RWPE2 (cell line): ENCODE measurements at regions not wholly inside any gene's neighbourhood (a gene's known extent, or its start where the extent isn't known, plus 50 kb on each side); places are given as distances from the start of the nearest gene placed in this dataset.

Experiments used
- ATAC-seq: fragments of 200-7000 bp; cut with Tn5 transposase; 3 replicates; pipeline ENCODE4 v1.9.1; 2021; ENCODE audit warnings: low read depth
- DNase-seq: peaks from one replicate; pipeline ENCODE4 v3.0.0-alpha.2; 2020; ENCODE audit warnings: low spot score
- H3K27ac ChIP-seq: fragments of 450-650 bp; 2 replicates; pipeline ENCODE4 v1.5.1; 2017; ENCODE audit warnings: mild to moderate bottlenecking; ENCODE audit not compliant: poor library complexity, severe bottlenecking
- H3K27me3 ChIP-seq: fragments of 250-450 bp; sonication (Bioruptor Pico); 2 replicates; pipeline ENCODE4 v1.5.1; 2021; ENCODE audit warnings: mild to moderate bottlenecking, moderate library complexity; ENCODE audit not compliant: insufficient read depth, poor library complexity, severe bottlenecking
- H3K36me3 ChIP-seq: fragments of 250-450 bp; sonication (Bioruptor Pico); 2 replicates; pipeline ENCODE4 v1.5.1; 2020; ENCODE audit warnings: low read depth, mild to moderate bottlenecking, moderate library complexity
- H3K4me1 ChIP-seq: fragments of 250-450 bp; sonication (Bioruptor Pico); 2 replicates; pipeline ENCODE4 v1.5.1; 2021; ENCODE audit warnings: mild to moderate bottlenecking, moderate library complexity; ENCODE audit not compliant: insufficient read depth, poor library complexity, severe bottlenecking
- H3K4me3 ChIP-seq: fragments of 250-450 bp; sonication (Bioruptor Pico); 2 replicates; pipeline ENCODE4 v1.5.1; 2021; ENCODE audit warnings: mild to moderate bottlenecking, moderate library complexity; ENCODE audit not compliant: severe bottlenecking
- H3K9me3 ChIP-seq: fragments of 250-450 bp; sonication (Bioruptor Pico); 2 replicates; pipeline ENCODE4 v1.5.1; 2021; ENCODE audit warnings: mild to moderate bottlenecking, moderate library complexity; ENCODE audit not compliant: severe bottlenecking
- CTCF ChIP-seq: fragments of 450-650 bp; IDR thresholded peaks from one replicate; pipeline ENCODE4 v1.5.1; 2017; ENCODE audit warnings: mild to moderate bottlenecking, moderate library complexity; ENCODE audit not compliant: poor library complexity, severe bottlenecking

- H3K27ac ChIP-seq = no peak overlapping the region
- DNase-seq (no peak), ATAC-seq (no peak)
- no peak overlapping the region for H3K4me3 ChIP-seq
- TF ChIP-seq CTCF = no peak
- no peaks in the 10 kb centered on the region for H3K36me3 ChIP-seq
- H3K9me3 ChIP-seq = peaks cover 1% of the 10 kb centered on the region
- H3K27me3 ChIP-seq = no peaks in the 10 kb centered on the region
- no peaks in the 10 kb centered on the region for H3K4me1 ChIP-seq
These were observed 680.7 kb upstream of the GRM7 start for GRCh38 chr3:6180171-6180570.

- Histone ChIP-seq H3K4me3 (no peak overlapping the region), H3K4me1 (no peaks in the 10 kb centered on the region), H3K36me3 (no peaks in the 10 kb centered on the region), H3K9me3 (peaks cover 1% of the 10 kb centered on the region), H3K27ac (no peak overlapping the region), H3K27me3 (no peaks in the 10 kb centered on the region)
- TF ChIP-seq CTCF = no peak
- no peak for DNase-seq
- no peak for ATAC-seq
These were observed 678.4 kb upstream of the GRM7 start for GRCh38 chr3:6182476-6182875.

GRCh38 chr3:6182909-6183308 is 678.0 kb upstream of the GRM7 start:
- no peak for DNase-seq
- no peak for TF ChIP-seq CTCF
- Histone ChIP-seq H3K4me3 (no peak overlapping the region), H3K36me3 (no peaks in the 10 kb centered on the region), H3K4me1 (no peaks in the 10 kb centered on the region), H3K27ac (no peak overlapping the region), H3K9me3 (peaks cover 1% of the 10 kb centered on the region), H3K27me3 (no peaks in the 10 kb centered on the region)
- no peak for ATAC-seq

GRCh38 chr3:6189384-6189783 is 671.5 kb upstream of the GRM7 start:
- no peak for ATAC-seq
- Histone ChIP-seq H3K9me3 (no peaks in the 10 kb centered on the region), H3K36me3 (no peaks in the 10 kb centered on the region), H3K4me3 (no peak overlapping the region), H3K27ac (no peak overlapping the region), H3K4me1 (no peaks in the 10 kb centered on the region), H3K27me3 (no peaks in the 10 kb centered on the region)
- no peak for DNase-seq
- TF ChIP-seq CTCF = no peak

- H3K9me3 ChIP-seq = no peaks in the 10 kb centered on the region
These were observed 656.0 kb upstream of the GRM7 start for GRCh38 chr3:6204891-6205290.

More at GRCh38 chr3:6204891-6205290, 656.0 kb upstream of the GRM7 start:
- Histone ChIP-seq H3K27me3 (no peaks in the 10 kb centered on the region), H3K4me3 (no peak overlapping the region), H3K4me1 (no peaks in the 10 kb centered on the region), H3K36me3 (no peaks in the 10 kb centered on the region), H3K27ac (no peak overlapping the region)
- ATAC-seq (no peak), DNase-seq (no peak)
- no peak for TF ChIP-seq CTCF
